ENCODE measurements at regions not wholly inside any gene's neighbourhood (a gene's known extent, or its start where the extent isn't known, plus 50 kb on each side); places are given as distances from the start of the nearest gene placed in this dataset.

DNA sequence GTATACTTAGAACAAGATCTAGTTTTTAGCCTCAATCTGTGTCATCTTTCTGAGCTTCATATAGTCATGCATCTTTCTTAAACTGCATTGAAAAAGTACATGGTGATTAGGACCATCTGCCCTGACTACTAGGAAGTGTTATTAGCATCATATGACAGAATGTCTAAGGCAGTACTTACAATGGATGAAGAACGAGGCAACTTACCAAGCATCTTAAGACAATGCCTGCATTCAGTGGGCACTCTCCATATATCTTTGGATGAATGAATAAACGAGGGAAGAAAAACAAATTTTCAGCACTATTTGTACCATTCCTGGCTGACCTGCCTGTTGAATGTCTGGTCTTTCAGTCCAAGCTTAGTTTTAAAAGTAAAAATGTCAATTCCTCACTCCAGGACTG is 185.4 kb upstream of the EPHA3 start:
- TF ChIP-seq, protein P1, sequence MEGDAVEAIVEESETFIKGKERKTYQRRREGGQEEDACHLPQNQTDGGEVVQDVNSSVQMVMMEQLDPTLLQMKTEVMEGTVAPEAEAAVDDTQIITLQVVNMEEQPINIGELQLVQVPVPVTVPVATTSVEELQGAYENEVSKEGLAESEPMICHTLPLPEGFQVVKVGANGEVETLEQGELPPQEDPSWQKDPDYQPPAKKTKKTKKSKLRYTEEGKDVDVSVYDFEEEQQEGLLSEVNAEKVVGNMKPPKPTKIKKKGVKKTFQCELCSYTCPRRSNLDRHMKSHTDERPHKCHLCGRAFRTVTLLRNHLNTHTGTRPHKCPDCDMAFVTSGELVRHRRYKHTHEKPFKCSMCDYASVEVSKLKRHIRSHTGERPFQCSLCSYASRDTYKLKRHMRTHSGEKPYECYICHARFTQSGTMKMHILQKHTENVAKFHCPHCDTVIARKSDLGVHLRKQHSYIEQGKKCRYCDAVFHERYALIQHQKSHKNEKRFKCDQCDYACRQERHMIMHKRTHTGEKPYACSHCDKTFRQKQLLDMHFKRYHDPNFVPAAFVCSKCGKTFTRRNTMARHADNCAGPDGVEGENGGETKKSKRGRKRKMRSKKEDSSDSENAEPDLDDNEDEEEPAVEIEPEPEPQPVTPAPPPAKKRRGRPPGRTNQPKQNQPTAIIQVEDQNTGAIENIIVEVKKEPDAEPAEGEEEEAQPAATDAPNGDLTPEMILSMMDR (IDR thresholded peaks at IDR 0.05 in 2 of 3, conservative IDR thresholded peaks at IDR 0.05 in 1 of 3; ENCODE audit: control insufficient read depth in 2 of 3, extremely low read depth in 1 of 3, insufficient read depth in 1 of 3, low read depth in 3 of 3, low read length in 3 of 3), result no peak
- TF ChIP-seq, protein P2, sequence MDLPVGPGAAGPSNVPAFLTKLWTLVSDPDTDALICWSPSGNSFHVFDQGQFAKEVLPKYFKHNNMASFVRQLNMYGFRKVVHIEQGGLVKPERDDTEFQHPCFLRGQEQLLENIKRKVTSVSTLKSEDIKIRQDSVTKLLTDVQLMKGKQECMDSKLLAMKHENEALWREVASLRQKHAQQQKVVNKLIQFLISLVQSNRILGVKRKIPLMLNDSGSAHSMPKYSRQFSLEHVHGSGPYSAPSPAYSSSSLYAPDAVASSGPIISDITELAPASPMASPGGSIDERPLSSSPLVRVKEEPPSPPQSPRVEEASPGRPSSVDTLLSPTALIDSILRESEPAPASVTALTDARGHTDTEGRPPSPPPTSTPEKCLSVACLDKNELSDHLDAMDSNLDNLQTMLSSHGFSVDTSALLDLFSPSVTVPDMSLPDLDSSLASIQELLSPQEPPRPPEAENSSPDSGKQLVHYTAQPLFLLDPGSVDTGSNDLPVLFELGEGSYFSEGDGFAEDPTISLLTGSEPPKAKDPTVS (IDR thresholded peaks at IDR 0.05; ENCODE audit: low read depth, low read length), result no peak
- TF ChIP-seq JUND (IDR thresholded peaks at IDR 0.05; ENCODE audit: low read depth, low read length) (no peak), SRF (IDR thresholded peaks at IDR 0.05; ENCODE audit: low read depth in 2 of 2, low read length in 2 of 2) (no peak), POLR2AphosphoS5 (IDR thresholded peaks at IDR 0.05; ENCODE audit: low read length) (no peak), POLR2A (IDR thresholded peaks at IDR 0.05; ENCODE audit: low read depth, low read length) (no peak)
- TF ChIP-seq, protein P3, sequence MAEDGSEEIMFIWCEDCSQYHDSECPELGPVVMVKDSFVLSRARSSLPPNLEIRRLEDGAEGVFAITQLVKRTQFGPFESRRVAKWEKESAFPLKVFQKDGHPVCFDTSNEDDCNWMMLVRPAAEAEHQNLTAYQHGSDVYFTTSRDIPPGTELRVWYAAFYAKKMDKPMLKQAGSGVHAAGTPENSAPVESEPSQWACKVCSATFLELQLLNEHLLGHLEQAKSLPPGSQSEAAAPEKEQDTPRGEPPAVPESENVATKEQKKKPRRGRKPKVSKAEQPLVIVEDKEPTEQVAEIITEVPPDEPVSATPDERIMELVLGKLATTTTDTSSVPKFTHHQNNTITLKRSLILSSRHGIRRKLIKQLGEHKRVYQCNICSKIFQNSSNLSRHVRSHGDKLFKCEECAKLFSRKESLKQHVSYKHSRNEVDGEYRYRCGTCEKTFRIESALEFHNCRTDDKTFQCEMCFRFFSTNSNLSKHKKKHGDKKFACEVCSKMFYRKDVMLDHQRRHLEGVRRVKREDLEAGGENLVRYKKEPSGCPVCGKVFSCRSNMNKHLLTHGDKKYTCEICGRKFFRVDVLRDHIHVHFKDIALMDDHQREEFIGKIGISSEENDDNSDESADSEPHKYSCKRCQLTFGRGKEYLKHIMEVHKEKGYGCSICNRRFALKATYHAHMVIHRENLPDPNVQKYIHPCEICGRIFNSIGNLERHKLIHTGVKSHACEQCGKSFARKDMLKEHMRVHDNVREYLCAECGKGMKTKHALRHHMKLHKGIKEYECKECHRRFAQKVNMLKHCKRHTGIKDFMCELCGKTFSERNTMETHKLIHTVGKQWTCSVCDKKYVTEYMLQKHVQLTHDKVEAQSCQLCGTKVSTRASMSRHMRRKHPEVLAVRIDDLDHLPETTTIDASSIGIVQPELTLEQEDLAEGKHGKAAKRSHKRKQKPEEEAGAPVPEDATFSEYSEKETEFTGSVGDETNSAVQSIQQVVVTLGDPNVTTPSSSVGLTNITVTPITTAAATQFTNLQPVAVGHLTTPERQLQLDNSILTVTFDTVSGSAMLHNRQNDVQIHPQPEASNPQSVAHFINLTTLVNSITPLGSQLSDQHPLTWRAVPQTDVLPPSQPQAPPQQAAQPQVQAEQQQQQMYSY (CRISPR knock-in tag; IDR thresholded peaks at IDR 0.05), result no peak
- TF ChIP-seq, protein P4, sequence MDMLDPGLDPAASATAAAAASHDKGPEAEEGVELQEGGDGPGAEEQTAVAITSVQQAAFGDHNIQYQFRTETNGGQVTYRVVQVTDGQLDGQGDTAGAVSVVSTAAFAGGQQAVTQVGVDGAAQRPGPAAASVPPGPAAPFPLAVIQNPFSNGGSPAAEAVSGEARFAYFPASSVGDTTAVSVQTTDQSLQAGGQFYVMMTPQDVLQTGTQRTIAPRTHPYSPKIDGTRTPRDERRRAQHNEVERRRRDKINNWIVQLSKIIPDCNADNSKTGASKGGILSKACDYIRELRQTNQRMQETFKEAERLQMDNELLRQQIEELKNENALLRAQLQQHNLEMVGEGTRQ (IDR thresholded peaks at IDR 0.05; ENCODE audit: borderline replicate concordance, low read depth, low read length), result no peak

Data from GM12878 (cell line).